GM19035 (cell line): ENCODE measurements at regions not wholly inside any gene's neighbourhood (a gene's known extent, or its start where the extent isn't known, plus 50 kb on each side); places are given as distances from the start of the nearest gene placed in this dataset.

Source experiments
- ATAC-seq: cut with Tn5 transposase; IDR thresholded peaks from one replicate; pipeline ENCODE4 v1.9.1; 2021; ENCODE audit not compliant: unreplicated experiment

- ATAC-seq = no peak
Measured at GRCh38 chr16:62253966-62254365, 217.7 kb upstream of the CDH8 start.

GRCh38 chr16:62249069-62249468 lies 212.8 kb upstream of the CDH8 start:
- ATAC-seq = no peak

- ATAC-seq = no peak
Measured at GRCh38 chr16:62240722-62241121, 204.5 kb upstream of the CDH8 start.

- peak; percentile 75 for ATAC-seq
Measured at GRCh38 chr16:62225675-62226074, 189.4 kb upstream of the CDH8 start.

GRCh38 chr16:62224646-62225209 lies 188.5 kb upstream of the CDH8 start:
- no peak for ATAC-seq

- no peak for ATAC-seq
Measured at GRCh38 chr16:62216837-62217236, 180.6 kb upstream of the CDH8 start.

GRCh38 chr16:62213763-62214162 lies 177.5 kb upstream of the CDH8 start:
- ATAC-seq = no peak

- no peak for ATAC-seq
Measured at GRCh38 chr16:62208934-62209333, 172.7 kb upstream of the CDH8 start.

GRCh38 chr16:62205459-62205858 lies 169.2 kb upstream of the CDH8 start:
- ATAC-seq = no peak

GRCh38 chr16:62201911-62202310 lies 165.7 kb upstream of the CDH8 start:
- no peak for ATAC-seq

- no peak for ATAC-seq
Measured at GRCh38 chr16:62194828-62195227, 158.6 kb upstream of the CDH8 start.

GRCh38 chr16:62190426-62190825 lies 154.2 kb upstream of the CDH8 start:
- no peak for ATAC-seq

- ATAC-seq = no peak
Measured at GRCh38 chr16:62177351-62178203, 141.3 kb upstream of the CDH8 start.

GRCh38 chr16:62170642-62171041 lies 134.4 kb upstream of the CDH8 start:
- ATAC-seq = no peak

GRCh38 chr16:62167551-62167950 lies 131.3 kb upstream of the CDH8 start:
- ATAC-seq = no peak

GRCh38 chr16:62157544-62157943 lies 121.3 kb upstream of the CDH8 start:
- ATAC-seq = no peak

- no peak for ATAC-seq
Measured at GRCh38 chr16:62156971-62157370, 120.7 kb upstream of the CDH8 start.

- no peak for ATAC-seq
Measured at GRCh38 chr16:62149631-62150030, 113.4 kb upstream of the CDH8 start.

GRCh38 chr16:62137996-62138395 lies 101.8 kb upstream of the CDH8 start:
- ATAC-seq = no peak

- ATAC-seq = no peak
Measured at GRCh38 chr16:62135911-62136310, 99.7 kb upstream of the CDH8 start.

- no peak for ATAC-seq
Measured at GRCh38 chr16:62135446-62135845, 99.2 kb upstream of the CDH8 start.

GRCh38 chr16:62130101-62130500 lies 93.9 kb upstream of the CDH8 start:
- ATAC-seq = no peak

- ATAC-seq = no peak
Measured at GRCh38 chr16:62105244-62105643, 69.0 kb upstream of the CDH8 start.
